ENCODE measurements at regions not wholly inside any gene's neighbourhood (a gene's known extent, or its start where the extent isn't known, plus 50 kb on each side); places are given as distances from the start of the nearest gene placed in this dataset.

GRCh38 chr5:125256296-125256695 is 509.9 kb upstream of the ZNF608 start:
- Mint-ChIP-seq H3K36me3 (peaks cover 18% of the 10 kb centered on the region), H3K4me1 (no peaks in the 10 kb centered on the region), H3K27ac (no peak overlapping the region), H3K27me3 (no peaks in the 10 kb centered on the region), H3K4me3 (no peak overlapping the region), H3K9me3 (peaks cover 11% of the 10 kb centered on the region)
- ATAC-seq: no peak

GRCh38 chr5:125257057-125257972 is 510.9 kb upstream of the ZNF608 start:
- Mint-ChIP-seq H3K27ac (no peak overlapping the region), H3K27me3 (no peaks in the 10 kb centered on the region), H3K4me3 (no peak overlapping the region), H3K36me3 (peaks cover 16% of the 10 kb centered on the region), H3K9me3 (peaks cover 9% of the 10 kb centered on the region), H3K4me1 (no peaks in the 10 kb centered on the region)
- no peak for ATAC-seq

GRCh38 chr5:125257997-125258396 is 511.6 kb upstream of the ZNF608 start:
- Mint-ChIP-seq H3K27me3 (no peaks in the 10 kb centered on the region), H3K27ac (no peak overlapping the region), H3K36me3 (peaks cover 9% of the 10 kb centered on the region), H3K9me3 (peaks cover 9% of the 10 kb centered on the region), H3K4me3 (no peak overlapping the region), H3K4me1 (no peaks in the 10 kb centered on the region)
- ATAC-seq: peak; percentile 45

- peaks cover 9% of the 10 kb centered on the region for H3K9me3 Mint-ChIP-seq
- H3K27me3 Mint-ChIP-seq: no peaks in the 10 kb centered on the region
- H3K36me3 Mint-ChIP-seq: peaks cover 9% of the 10 kb centered on the region
- no peak for ATAC-seq
- no peaks in the 10 kb centered on the region for H3K4me1 Mint-ChIP-seq
- no peak overlapping the region for H3K4me3 Mint-ChIP-seq
- H3K27ac Mint-ChIP-seq: no peak overlapping the region
These were observed 512.2 kb upstream of the ZNF608 start for GRCh38 chr5:125258615-125259014.

- H3K9me3 Mint-ChIP-seq: no peaks in the 10 kb centered on the region
- no peak overlapping the region for H3K4me3 Mint-ChIP-seq
- H3K36me3 Mint-ChIP-seq: no peaks in the 10 kb centered on the region
- H3K4me1 Mint-ChIP-seq: no peaks in the 10 kb centered on the region
- H3K27ac Mint-ChIP-seq: no peak overlapping the region
- H3K27me3 Mint-ChIP-seq: no peaks in the 10 kb centered on the region
- no peak for ATAC-seq
These were observed 515.2 kb upstream of the ZNF608 start for GRCh38 chr5:125261505-125262250.

GRCh38 chr5:125262782-125263181 is 516.3 kb upstream of the ZNF608 start:
- no peaks in the 10 kb centered on the region for H3K36me3 Mint-ChIP-seq
- no peak overlapping the region for H3K4me3 Mint-ChIP-seq
- no peak overlapping the region for H3K27ac Mint-ChIP-seq
- ATAC-seq: no peak
- H3K9me3 Mint-ChIP-seq: no peaks in the 10 kb centered on the region
- H3K4me1 Mint-ChIP-seq: no peaks in the 10 kb centered on the region
- no peaks in the 10 kb centered on the region for H3K27me3 Mint-ChIP-seq

GRCh38 chr5:125263356-125263755 is 516.9 kb upstream of the ZNF608 start:
- H3K4me1 Mint-ChIP-seq: no peaks in the 10 kb centered on the region
- no peaks in the 10 kb centered on the region for H3K9me3 Mint-ChIP-seq
- H3K27me3 Mint-ChIP-seq: no peaks in the 10 kb centered on the region
- no peak overlapping the region for H3K4me3 Mint-ChIP-seq
- no peaks in the 10 kb centered on the region for H3K36me3 Mint-ChIP-seq
- ATAC-seq: no peak
- H3K27ac Mint-ChIP-seq: no peak overlapping the region

GRCh38 chr5:125266106-125266505 is 519.7 kb upstream of the ZNF608 start:
- no peak overlapping the region for H3K27ac Mint-ChIP-seq
- H3K9me3 Mint-ChIP-seq: no peaks in the 10 kb centered on the region
- H3K36me3 Mint-ChIP-seq: no peaks in the 10 kb centered on the region
- ATAC-seq: no peak
- H3K4me1 Mint-ChIP-seq: no peaks in the 10 kb centered on the region
- no peak overlapping the region for H3K4me3 Mint-ChIP-seq
- no peaks in the 10 kb centered on the region for H3K27me3 Mint-ChIP-seq

- Mint-ChIP-seq H3K27ac (no peak overlapping the region), H3K9me3 (no peaks in the 10 kb centered on the region), H3K4me1 (peaks cover 6% of the 10 kb centered on the region), H3K27me3 (no peaks in the 10 kb centered on the region), H3K4me3 (no peak overlapping the region), H3K36me3 (no peaks in the 10 kb centered on the region)
- no peak for ATAC-seq
These were observed 521.3 kb upstream of the ZNF608 start for GRCh38 chr5:125267636-125268248.

GRCh38 chr5:125269926-125270325 is 523.5 kb upstream of the ZNF608 start:
- Mint-ChIP-seq H3K4me1 (peaks cover 13% of the 10 kb centered on the region), H3K27me3 (no peaks in the 10 kb centered on the region), H3K4me3 (no peak overlapping the region), H3K36me3 (no peaks in the 10 kb centered on the region), H3K27ac (no peak overlapping the region), H3K9me3 (no peaks in the 10 kb centered on the region)
- ATAC-seq: no peak

- H3K27ac Mint-ChIP-seq: peak overlapping the region; percentile 33
- no peak for ATAC-seq
- H3K4me1 Mint-ChIP-seq: peaks cover 13% of the 10 kb centered on the region
- H3K9me3 Mint-ChIP-seq: no peaks in the 10 kb centered on the region
- no peaks in the 10 kb centered on the region for H3K27me3 Mint-ChIP-seq
- H3K4me3 Mint-ChIP-seq: no peak overlapping the region
- no peaks in the 10 kb centered on the region for H3K36me3 Mint-ChIP-seq
These were observed 525.9 kb upstream of the ZNF608 start for GRCh38 chr5:125272357-125272756.

GRCh38 chr5:125274211-125274610 is 527.8 kb upstream of the ZNF608 start:
- H3K4me3 Mint-ChIP-seq: no peak overlapping the region
- no peaks in the 10 kb centered on the region for H3K27me3 Mint-ChIP-seq
- no peak for ATAC-seq
- peaks cover 13% of the 10 kb centered on the region for H3K4me1 Mint-ChIP-seq
- no peaks in the 10 kb centered on the region for H3K9me3 Mint-ChIP-seq
- H3K27ac Mint-ChIP-seq: no peak overlapping the region
- H3K36me3 Mint-ChIP-seq: no peaks in the 10 kb centered on the region

GRCh38 chr5:125274938-125275724 is 528.7 kb upstream of the ZNF608 start:
- peaks cover 13% of the 10 kb centered on the region for H3K4me1 Mint-ChIP-seq
- no peak for ATAC-seq
- H3K27ac Mint-ChIP-seq: no peak overlapping the region
- no peak overlapping the region for H3K4me3 Mint-ChIP-seq
- peaks cover 5% of the 10 kb centered on the region for H3K9me3 Mint-ChIP-seq
- H3K36me3 Mint-ChIP-seq: peaks cover 5% of the 10 kb centered on the region
- H3K27me3 Mint-ChIP-seq: no peaks in the 10 kb centered on the region

GRCh38 chr5:125275725-125276090 is 529.3 kb upstream of the ZNF608 start:
- H3K9me3 Mint-ChIP-seq: peaks cover 5% of the 10 kb centered on the region
- no peaks in the 10 kb centered on the region for H3K27me3 Mint-ChIP-seq
- H3K36me3 Mint-ChIP-seq: peaks cover 5% of the 10 kb centered on the region
- H3K4me1 Mint-ChIP-seq: peaks cover 13% of the 10 kb centered on the region
- H3K4me3 Mint-ChIP-seq: no peak overlapping the region
- no peak overlapping the region for H3K27ac Mint-ChIP-seq
- ATAC-seq: no peak

- Mint-ChIP-seq H3K27me3 (no peaks in the 10 kb centered on the region), H3K27ac (no peak overlapping the region), H3K36me3 (peaks cover 5% of the 10 kb centered on the region), H3K4me1 (peaks cover 13% of the 10 kb centered on the region), H3K4me3 (no peak overlapping the region), H3K9me3 (peaks cover 5% of the 10 kb centered on the region)
- ATAC-seq: no peak
These were observed 529.7 kb upstream of the ZNF608 start for GRCh38 chr5:125276096-125276495.
